Bronchial epithelial cell (primary cell): ENCODE measurements at regions not wholly inside any gene's neighbourhood (a gene's known extent, or its start where the extent isn't known, plus 50 kb on each side); places are given as distances from the start of the nearest gene placed in this dataset.

Experiments
- DNase-seq: peaks from one replicate; pipeline ENCODE4 v3.0.0-alpha.2; 2010; ENCODE audit warnings: low read depth
- FAIRE-seq: peaks from 2 replicates; lab custom pipeline; 2011; peaks lifted over from hg19 to GRCh38; lab: Jason Lieb, UNC
- H3K27me3 ChIP-seq: 2 replicates; pipeline ENCODE4 v1.5.1; 2011; ENCODE audit warnings: low read length; ENCODE audit not compliant: control insufficient read depth, insufficient read depth
- H3K36me3 ChIP-seq: 2 replicates; pipeline ENCODE4 v1.5.1; 2011; ENCODE audit warnings: low read length; ENCODE audit not compliant: control insufficient read depth, insufficient read depth
- H3K4me3 ChIP-seq: 2 replicates; pipeline ENCODE4 v1.5.1; 2011; ENCODE audit warnings: mild to moderate bottlenecking, low read depth, low read length, control low read depth
- TF ChIP-seq, protein P1 (sequence below): IDR thresholded peaks from 2 replicates; pipeline ENCODE4 v1.5.1; 2011; ENCODE audit warnings: mild to moderate bottlenecking, moderate library complexity, low read length, control low read depth, inconsistent platforms; ENCODE audit not compliant: insufficient read depth, severe bottlenecking

DNA sequence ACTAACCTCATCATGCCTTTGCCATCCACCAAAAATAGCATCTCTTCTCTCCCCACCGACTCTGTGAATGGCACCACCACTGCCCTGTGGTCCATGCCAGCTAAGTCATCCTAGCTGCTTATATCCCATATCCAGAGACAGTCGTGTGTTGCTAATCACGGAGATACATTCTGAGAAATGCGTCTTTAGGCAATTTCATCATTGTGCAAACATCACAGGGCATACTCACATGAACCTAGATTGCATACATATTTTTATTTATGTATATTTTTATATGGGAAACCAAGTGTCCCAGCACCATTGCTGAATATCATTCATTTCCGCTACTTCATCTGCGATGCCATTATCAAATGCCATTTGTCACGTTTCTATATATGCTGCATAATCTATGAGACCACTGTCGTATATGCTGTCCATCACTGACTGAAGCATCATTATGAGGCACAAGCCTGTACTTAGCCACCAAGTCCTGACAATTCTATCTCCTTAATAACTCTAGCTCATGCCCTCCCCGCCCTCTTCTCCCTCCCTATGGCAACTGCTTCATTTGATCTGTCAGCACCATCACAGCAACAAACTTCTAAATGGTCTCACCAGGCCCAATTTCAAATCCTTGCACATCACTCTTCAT, 104.2 kb downstream of the HSPH1 start:
- TF ChIP-seq, protein P1, sequence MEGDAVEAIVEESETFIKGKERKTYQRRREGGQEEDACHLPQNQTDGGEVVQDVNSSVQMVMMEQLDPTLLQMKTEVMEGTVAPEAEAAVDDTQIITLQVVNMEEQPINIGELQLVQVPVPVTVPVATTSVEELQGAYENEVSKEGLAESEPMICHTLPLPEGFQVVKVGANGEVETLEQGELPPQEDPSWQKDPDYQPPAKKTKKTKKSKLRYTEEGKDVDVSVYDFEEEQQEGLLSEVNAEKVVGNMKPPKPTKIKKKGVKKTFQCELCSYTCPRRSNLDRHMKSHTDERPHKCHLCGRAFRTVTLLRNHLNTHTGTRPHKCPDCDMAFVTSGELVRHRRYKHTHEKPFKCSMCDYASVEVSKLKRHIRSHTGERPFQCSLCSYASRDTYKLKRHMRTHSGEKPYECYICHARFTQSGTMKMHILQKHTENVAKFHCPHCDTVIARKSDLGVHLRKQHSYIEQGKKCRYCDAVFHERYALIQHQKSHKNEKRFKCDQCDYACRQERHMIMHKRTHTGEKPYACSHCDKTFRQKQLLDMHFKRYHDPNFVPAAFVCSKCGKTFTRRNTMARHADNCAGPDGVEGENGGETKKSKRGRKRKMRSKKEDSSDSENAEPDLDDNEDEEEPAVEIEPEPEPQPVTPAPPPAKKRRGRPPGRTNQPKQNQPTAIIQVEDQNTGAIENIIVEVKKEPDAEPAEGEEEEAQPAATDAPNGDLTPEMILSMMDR, result no peak
- no peaks in the 10 kb centered on the region for H3K27me3 ChIP-seq
- FAIRE-seq, result no peak
- no peaks in the 10 kb centered on the region for H3K36me3 ChIP-seq
- H3K4me3 ChIP-seq, result no peak overlapping the region
- no peak for DNase-seq

DNA sequence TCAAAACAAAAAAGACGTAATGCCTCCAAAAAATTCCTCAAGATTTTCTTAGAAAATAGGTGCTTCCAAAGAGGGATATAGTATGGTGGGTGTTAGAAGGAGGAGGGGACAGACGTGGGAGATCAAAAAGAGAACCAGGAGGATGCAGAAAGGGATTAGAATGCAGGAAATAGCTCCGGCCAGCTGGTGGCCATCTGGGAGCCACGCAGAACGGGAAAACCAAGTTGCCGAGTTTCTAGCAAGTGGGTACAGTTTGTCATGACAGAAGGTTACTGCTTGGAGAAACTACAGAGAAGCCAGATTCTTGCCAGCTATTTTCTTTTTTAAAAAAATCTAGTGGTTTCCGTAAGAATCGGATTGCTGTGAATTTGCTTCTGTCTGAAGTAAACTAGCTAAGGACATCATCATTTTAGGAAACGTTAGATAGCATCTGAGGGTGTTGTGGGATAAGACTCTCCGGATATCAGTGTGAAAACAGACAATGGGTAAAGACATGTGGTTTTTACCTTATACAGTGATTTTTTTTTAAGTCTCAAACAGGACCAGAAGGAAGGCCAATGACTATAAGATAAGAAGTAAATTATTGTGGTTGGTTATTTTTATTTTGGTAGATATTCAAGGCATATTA, 104.9 kb downstream of the HSPH1 start:
- H3K27me3 ChIP-seq, result no peaks in the 10 kb centered on the region
- H3K36me3 ChIP-seq, result no peaks in the 10 kb centered on the region
- TF ChIP-seq, protein P1, result no peak
- H3K4me3 ChIP-seq, result no peak overlapping the region
- FAIRE-seq (no peak), DNase-seq (no peak)

DNA sequence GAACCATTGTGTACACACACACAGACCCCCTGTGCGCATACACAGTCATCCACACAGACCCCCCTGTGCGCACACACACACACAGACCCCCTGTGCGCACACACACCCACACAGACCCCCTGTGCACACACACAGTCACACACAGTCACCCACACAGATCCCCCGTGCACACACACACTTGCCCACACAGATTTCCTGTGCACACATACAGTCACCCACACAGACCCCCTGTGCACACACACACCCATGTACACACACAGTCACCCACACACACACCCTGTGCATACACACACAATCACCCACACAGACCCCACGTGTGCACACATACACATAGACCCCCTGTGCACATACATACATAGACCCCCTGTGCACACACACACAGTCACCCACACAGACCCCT, 106.1 kb downstream of the HSPH1 start:
- TF ChIP-seq, protein P1, result no peak
- Histone ChIP-seq H3K36me3 (no peaks in the 10 kb centered on the region), H3K4me3 (no peak overlapping the region), H3K27me3 (no peaks in the 10 kb centered on the region)
- DNase-seq (no peak), FAIRE-seq (peak; percentile 75)

DNA sequence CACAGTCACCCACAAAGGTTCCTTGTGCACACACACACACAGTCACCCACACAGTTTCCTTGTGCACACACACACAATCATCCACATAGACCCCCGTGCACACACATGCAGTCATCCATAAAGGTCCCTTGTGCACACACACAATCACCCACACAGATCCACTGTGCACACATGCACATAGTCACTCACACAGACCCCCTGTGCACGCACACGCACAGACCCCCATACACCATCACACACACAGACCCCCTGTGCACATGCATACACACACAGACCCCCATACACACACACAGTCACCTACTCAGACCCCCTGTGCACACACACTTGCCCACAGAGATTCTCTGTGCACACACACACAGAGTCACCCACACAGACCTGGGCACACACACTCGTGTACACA, 107.1 kb downstream of the HSPH1 start:
- Histone ChIP-seq H3K27me3 (no peaks in the 10 kb centered on the region), H3K4me3 (no peak overlapping the region), H3K36me3 (no peaks in the 10 kb centered on the region)
- DNase-seq, result no peak
- TF ChIP-seq, protein P1, result no peak
- peak; percentile 47 for FAIRE-seq

DNA sequence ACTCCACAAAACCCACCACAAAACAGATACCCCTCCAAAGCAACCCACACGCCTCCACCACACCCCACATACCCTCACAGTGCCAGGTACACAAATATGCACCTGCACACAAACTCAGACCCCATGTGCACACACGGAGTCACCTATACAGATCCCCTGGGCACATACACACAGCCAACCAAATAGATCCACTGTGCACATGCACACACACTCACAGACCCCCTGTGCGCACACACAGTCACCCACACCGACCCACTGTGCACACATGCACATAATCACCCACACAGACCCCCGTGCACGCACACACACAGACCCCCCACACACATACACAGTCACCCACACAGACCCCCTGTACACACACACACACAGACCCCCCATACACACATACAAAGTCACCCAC, 107.8 kb downstream of the HSPH1 start:
- no peak overlapping the region for H3K4me3 ChIP-seq
- no peaks in the 10 kb centered on the region for H3K27me3 ChIP-seq
- no peaks in the 10 kb centered on the region for H3K36me3 ChIP-seq
- no peak for DNase-seq
- FAIRE-seq, result peak; percentile 13
- TF ChIP-seq, protein P1, result no peak
